ENCODE measurements at regions not wholly inside any gene's neighbourhood (a gene's known extent, or its start where the extent isn't known, plus 50 kb on each side); places are given as distances from the start of the nearest gene placed in this dataset.

GRCh38 chr14:101476258-101476915 is 84.9 kb upstream of the DIO3 start:
- no peak overlapping the region for H3K27ac ChIP-seq

DNA sequence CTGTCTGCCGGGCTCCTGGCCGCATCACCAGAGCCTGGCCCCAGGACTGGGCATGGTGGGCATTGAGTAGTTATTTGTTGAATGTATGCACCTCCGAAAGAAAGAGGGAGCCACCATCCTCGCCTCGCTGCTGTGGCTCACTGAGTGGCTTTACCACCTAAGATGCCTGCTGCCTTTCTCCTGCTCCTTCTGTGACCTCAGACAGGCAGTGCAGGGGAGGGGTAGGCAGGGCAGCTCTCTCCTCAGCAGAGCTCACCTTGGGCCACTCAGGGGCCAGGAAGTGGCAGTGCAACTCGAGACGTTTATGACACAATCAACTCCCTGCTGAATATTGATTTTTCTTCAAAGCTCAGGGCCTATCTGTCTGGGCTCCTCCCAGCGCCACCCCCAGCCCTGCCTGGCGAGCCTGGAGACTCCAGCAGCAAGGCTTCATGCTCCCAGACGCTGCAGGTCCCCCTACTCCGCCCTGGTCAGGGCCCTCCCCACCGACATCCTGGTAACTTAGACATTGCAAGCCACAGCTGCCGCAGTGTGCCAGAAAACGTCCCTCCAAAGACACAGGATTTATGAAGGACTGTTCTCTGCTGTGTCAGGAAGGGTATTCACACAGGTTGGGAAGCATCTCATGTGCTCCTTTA is 84.3 kb upstream of the DIO3 start:
- no peak overlapping the region for H3K27ac ChIP-seq
- no peak for TF ChIP-seq CTCF (IDR thresholded peaks at IDR 0.05)
- TF ChIP-seq ZFX (IDR thresholded peaks at IDR 0.05; ENCODE audit: borderline replicate concordance) = no peak

More at GRCh38 chr14:101476258-101476915, 84.9 kb upstream of the DIO3 start:
- no peak for TF ChIP-seq CTCF (IDR thresholded peaks at IDR 0.05)
- TF ChIP-seq ZFX (IDR thresholded peaks at IDR 0.05; ENCODE audit: borderline replicate concordance) = no peak

GRCh38 chr14:101477648-101478047 is 83.6 kb upstream of the DIO3 start:
- TF ChIP-seq ZFX (IDR thresholded peaks at IDR 0.05; ENCODE audit: borderline replicate concordance) = no peak
- TF ChIP-seq CTCF (IDR thresholded peaks at IDR 0.05) = no peak
- no peak overlapping the region for H3K27ac ChIP-seq

DNA sequence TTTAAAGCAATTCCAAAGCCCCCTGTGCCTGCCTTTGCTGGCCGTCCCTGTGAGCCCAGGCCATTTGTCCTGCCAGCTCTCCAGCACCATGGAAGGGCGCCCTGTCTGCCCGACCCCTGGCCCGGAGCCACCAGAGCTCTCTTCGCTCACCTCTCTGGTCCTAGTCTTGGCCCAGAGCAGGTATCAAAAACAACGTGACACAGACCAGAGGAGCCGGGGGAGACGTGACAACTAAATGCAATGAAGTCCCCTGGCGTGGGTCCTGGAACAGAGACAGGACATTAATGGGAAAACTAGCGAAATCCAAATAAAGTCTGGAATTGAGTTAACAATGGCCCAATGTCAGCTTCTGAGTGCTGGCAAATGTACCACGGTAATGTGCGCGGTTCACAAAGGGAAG is 83.2 kb upstream of the DIO3 start:
- no peak overlapping the region for H3K27ac ChIP-seq
- TF ChIP-seq CTCF (IDR thresholded peaks at IDR 0.05) = no peak
- no peak for TF ChIP-seq ZFX (IDR thresholded peaks at IDR 0.05; ENCODE audit: borderline replicate concordance)

GRCh38 chr14:101478796-101479410 is 82.4 kb upstream of the DIO3 start:
- H3K27ac ChIP-seq = no peak overlapping the region
- TF ChIP-seq CTCF (IDR thresholded peaks at IDR 0.05) (no peak), ZFX (IDR thresholded peaks at IDR 0.05; ENCODE audit: borderline replicate concordance) (no peak)

- no peak for TF ChIP-seq CTCF (IDR thresholded peaks at IDR 0.05)
- no peak for TF ChIP-seq ZFX (IDR thresholded peaks at IDR 0.05; ENCODE audit: borderline replicate concordance)
- H3K27ac ChIP-seq = no peak overlapping the region
Observed at GRCh38 chr14:101480022-101480746, 81.1 kb upstream of the DIO3 start.

All from 22Rv1 (cell line).